Left lobe of liver (tissue), 2 donors: ENCODE measurements at regions not wholly inside any gene's neighbourhood (a gene's known extent, or its start where the extent isn't known, plus 50 kb on each side); places are given as distances from the start of the nearest gene placed in this dataset.

Experiments used
- ATAC-seq: fragments of 200-7000 bp; cut with Tn5 transposase; one replicate; pipeline ENCODE4 v1.9.1; 2020; ENCODE audit warnings: mild to moderate bottlenecking, moderate library complexity
- DNase-seq: peaks from one replicate; pipeline ENCODE4 v3.0.0-alpha.2; 2020; ENCODE audit warnings: low spot score
- donor health status: DM: no; HTN: no; CAD: no; lungs with moderate emphysema.
- donor health status: DM: no; HTN: yes; CAD: no.

- no peak for ATAC-seq
- DNase-seq: no peak
These were observed 587.3 kb downstream of the ANXA1 start for GRCh38 chr9:73738741-73739530.

GRCh38 chr9:73741316-73741715, 589.7 kb downstream of the ANXA1 start:
- ATAC-seq: no peak
- no peak for DNase-seq

DNA sequence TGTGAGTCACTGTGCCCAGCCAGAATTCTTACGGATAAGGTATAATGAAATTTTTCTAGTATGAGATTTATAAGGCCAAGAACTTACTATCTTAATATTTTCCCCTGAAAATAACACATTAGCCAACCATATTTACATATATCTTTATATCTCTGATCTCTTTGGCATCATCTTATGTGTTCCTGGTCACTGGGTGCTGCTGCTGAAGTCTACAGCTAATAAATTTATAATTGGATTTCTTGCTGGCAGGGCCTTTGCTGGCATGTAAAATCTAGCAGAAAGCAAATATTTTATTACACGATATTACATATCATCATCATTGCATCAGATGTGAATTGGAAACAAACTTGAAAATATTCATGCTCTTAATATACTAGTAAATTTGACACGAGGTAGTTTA, 590.7 kb downstream of the ANXA1 start:
- no peak for ATAC-seq
- no peak for DNase-seq

DNA sequence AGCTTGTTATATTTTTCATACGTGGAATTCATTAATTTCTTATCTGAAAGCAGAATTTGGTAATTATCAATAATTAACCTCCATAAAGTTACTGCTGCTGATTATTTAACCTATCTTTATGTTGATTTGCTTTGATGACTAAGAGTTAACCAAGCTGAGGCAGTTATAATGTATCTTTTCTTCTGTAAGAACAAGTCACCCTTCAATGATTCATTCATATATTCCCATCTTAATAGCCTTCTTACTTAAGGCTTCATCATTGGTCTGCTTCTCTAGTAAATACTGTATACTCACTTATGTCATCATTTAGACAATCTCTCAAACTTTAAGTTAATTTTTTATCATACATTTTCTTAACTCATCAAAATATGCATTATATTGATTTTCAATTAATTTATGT, 592.2 kb downstream of the ANXA1 start:
- DNase-seq (no peak), ATAC-seq (no peak)

DNA sequence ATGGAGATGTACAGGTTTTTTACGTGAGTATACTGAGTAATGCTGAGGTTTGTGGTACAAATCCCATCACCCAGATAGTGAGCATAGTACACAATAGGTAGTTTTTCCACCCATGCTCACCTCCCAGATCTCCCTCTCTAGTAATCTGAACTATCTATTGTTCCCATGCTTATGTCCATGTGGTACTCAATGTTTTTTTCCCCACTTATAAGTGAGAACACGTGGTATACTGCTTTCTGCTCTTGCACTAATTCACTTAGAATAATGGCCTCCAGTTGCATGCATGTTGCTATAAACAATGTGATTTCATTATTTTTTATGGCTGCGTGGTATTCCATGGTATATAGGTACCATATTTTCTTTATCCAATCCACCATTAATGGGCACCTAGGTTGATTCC, 593.9 kb downstream of the ANXA1 start:
- no peak for ATAC-seq

DNA sequence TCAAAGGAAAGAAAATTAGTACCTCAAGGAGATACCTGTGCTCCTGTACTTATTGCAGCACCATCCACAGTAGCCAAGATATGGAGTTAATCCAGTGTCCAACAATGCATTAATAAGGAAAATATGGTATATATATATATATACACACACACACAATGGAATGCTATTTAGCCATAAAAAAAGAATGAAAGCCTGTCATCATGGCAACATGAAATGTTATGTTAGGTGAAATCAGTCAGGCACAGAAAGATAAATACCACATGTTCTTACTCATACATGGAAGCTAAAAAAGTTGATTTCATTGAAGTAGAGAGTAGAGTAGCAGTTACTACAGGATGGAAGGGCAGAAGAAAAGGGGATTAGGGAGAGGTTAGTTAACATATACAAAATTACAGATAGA, 601.5 kb downstream of the ANXA1 start:
- no peak for DNase-seq
- no peak for ATAC-seq

More for the DNA sequence above, 593.9 kb downstream of the ANXA1 start:
- DNase-seq: no peak

GRCh38 chr9:73761905-73762304, 610.2 kb downstream of the ANXA1 start:
- no peak for DNase-seq
- ATAC-seq: no peak

DNA sequence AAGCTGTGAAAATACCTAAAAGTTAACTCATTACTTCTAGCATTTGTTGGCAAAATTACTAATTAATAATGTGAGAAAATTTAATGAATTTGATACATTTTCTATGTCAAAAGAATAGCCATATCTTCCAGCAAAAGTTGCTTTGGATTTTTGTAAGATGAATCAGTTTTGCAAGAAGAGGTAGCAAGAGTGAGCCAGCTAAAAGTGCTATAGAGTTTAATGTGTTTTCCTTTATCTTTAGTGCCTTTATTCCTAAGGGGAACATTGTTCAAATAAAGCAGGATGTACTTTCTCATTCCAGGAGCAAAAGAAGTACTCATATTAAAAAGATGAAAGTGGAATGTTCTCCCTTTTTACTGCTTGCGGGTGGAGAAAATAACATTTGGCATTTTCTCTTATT, 622.2 kb downstream of the ANXA1 start:
- DNase-seq: no peak
- ATAC-seq: no peak

DNA sequence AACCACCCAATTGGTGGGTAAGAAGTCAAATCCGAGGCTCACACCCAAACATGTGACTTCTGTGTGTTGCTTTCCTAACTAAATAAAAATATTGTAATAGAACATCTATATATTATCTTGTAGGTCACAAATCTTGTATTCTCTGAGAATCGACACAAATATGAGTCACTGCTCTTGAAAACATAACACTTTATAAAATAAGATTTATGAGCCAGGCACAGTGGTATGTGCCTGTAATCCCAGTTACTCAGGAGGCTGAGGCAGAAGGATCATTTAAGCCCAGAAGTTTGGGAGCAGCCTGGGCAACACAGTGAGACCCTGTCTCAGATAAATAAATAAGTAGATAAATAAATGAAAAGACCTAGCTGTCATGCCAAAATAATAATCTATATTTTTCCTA, 624.1 kb downstream of the ANXA1 start:
- DNase-seq: no peak
- ATAC-seq: no peak

DNA sequence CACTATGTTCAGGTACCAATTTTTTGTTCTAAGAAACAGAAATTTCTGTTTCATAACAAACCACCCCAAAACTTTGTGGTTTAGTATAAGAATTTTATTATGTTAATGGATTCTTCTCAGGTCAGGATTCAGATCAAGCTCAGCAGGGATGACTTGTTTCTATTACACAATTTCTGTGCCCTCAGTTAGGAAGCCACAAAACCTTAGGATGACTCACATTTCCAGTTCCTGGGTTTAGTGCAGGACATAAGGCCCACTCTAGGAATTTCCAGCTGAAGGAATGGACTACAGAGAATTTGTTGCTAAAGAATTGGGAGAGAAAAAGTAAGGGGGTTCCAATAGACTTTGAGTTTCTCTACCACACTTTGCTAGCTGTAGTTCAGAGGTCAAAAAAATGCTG, 629.3 kb downstream of the ANXA1 start:
- no peak for ATAC-seq
- DNase-seq: no peak

GRCh38 chr9:73782166-73782565, 630.5 kb downstream of the ANXA1 start:
- no peak for ATAC-seq

GRCh38 chr9:73799446-73799845, 647.8 kb downstream of the ANXA1 start:
- no peak for DNase-seq
- ATAC-seq: no peak

More at GRCh38 chr9:73782166-73782565, 630.5 kb downstream of the ANXA1 start:
- no peak for DNase-seq

GRCh38 chr9:73805111-73805510, 653.4 kb downstream of the ANXA1 start:
- DNase-seq: no peak
- ATAC-seq: no peak

- DNase-seq (no peak), ATAC-seq (no peak)
These were observed 654.3 kb downstream of the ANXA1 start for GRCh38 chr9:73805853-73806458.

DNA sequence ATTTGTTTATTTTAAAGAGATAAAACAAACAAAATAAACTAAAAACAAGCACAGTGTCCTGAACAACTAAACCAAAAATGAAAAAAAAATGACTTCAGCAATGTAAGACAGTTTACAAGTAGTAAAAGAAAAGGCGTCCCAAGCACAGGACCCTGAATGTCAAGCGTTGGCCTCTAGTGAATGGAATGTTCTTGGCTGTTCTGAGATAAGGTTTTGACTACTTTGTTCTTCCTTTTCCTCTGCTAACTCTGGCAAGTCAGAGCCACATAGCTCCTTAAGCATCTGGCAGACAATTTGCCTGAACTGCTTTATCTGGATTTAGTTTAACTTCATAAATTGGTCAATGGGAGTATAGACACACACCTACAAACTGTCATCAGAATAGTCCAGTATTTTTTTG, 655.2 kb downstream of the ANXA1 start:
- no peak for DNase-seq
- no peak for ATAC-seq

- no peak for ATAC-seq
- no peak for DNase-seq
These were observed 656.3 kb downstream of the ANXA1 start for GRCh38 chr9:73807952-73808351.

GRCh38 chr9:73810585-73811215, 659.0 kb downstream of the ANXA1 start:
- DNase-seq (no peak), ATAC-seq (no peak)

DNA sequence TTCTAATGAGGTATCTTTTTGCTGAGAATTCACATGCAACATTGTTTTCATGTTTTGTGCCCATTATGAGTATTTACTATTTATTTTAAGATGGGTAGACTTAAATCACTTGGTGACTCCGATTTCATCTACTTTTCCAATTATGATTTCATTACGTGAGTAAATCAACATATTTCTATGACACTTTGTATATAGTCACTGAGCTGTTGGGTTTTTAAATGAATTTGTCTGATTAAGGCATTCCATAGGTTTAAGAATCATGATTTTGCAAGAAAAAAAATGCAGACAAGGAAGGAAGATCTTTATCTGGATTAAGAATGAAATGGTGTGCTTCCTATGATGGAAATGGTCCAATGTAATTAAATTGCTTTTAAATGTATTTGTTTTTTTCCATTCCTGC, 661.9 kb downstream of the ANXA1 start:
- DNase-seq (no peak), ATAC-seq (no peak)

DNA sequence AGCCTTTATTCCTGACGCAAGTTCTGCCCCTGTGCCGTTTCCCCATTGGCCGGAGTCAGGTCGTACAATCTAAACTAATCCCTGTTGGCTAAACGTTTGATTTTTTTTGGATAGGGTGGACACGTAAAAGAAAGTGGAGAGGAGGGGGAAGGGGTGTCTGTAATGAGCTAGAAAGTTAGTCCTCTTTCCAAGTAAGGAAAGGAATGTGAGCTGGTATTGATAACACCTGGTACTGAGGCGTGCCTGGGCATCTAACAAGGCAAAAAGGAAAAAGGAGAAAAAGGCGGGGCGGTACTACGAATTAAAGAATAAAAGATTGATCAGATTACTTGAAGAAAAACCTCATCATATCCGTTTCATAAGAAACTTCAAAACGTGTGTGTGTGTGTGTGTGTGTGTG, 665.2 kb downstream of the ANXA1 start:
- ATAC-seq (no peak), DNase-seq (no peak)

DNA sequence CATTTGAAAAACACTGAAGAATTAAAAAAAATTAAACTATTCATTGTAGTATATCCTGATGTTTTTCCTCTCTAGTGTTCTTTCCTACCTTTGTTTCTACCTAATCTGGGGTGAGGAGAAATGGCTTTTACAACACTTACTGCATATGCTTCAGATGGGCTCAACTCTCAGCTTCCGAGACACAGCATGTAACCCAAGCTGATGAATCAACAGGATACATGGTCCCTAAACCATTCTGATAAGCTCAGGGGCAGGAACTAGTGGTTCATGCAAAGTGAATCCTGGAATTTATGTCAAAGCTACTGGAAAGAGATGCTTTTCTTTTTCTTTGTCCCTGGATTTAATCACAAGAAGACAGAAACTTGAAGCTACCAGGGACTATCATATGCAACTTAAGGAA, 672.5 kb upstream of the RORB start:
- ATAC-seq (no peak), DNase-seq (no peak)

DNA sequence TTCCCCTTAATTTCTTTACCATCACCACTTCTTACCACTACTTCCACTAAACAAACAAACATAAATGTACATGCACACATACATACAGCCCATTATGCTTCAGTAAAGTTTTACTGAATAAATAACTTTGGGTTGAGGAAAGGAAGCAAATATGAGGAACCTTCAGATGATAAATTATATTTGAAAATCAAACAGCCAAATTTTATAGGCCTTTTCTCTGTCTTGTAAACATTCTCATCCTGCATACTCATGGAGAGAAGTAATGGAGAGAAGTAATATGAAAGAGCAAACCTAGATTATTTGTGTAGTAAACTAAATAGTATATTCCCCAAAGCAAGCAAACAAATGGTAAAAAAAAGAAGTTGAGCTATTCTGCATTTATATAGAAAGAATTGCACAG, 658.3 kb upstream of the RORB start:
- ATAC-seq: no peak
- no peak for DNase-seq

DNA sequence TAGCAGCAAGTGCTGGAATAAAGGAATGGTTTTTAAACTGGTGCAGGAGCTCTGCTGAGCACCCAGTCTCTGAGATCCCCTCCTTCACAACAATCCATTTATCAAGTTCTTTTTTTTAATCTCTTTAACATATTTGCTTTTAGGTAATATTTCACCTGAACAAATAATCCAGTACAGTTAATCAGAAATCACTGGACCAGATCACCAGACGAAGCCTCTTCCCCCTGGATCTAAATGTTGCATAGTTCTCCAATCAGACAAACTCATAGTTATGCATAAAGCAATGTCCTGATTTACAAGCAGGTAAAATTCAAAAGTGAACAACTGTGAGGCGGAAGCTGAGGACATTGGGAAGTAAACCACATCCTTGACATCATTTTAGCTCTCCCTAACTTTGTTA, 657.7 kb upstream of the RORB start:
- no peak for ATAC-seq

More for the DNA sequence above, 657.7 kb upstream of the RORB start:
- DNase-seq: no peak
